ENCODE measurements at regions not wholly inside any gene's neighbourhood (a gene's known extent, or its start where the extent isn't known, plus 50 kb on each side); places are given as distances from the start of the nearest gene placed in this dataset.

- TF ChIP-seq ZFX (IDR thresholded peaks at IDR 0.05; ENCODE audit: borderline replicate concordance) (no peak), CTCF (IDR thresholded peaks at IDR 0.05) (no peak)
- no peak overlapping the region for H3K27ac ChIP-seq
Observed at GRCh38 chr10:21053953-21054690, 157.0 kb upstream of the NEBL start.

- H3K27ac ChIP-seq: no peak overlapping the region
- TF ChIP-seq ZFX (IDR thresholded peaks at IDR 0.05; ENCODE audit: borderline replicate concordance) (no peak), CTCF (IDR thresholded peaks at IDR 0.05) (no peak)
Observed at GRCh38 chr10:21052709-21053104, 155.6 kb upstream of the NEBL start.

GRCh38 chr10:21052072-21052708 is 155.1 kb upstream of the NEBL start:
- TF ChIP-seq CTCF (IDR thresholded peaks at IDR 0.05): no peak
- TF ChIP-seq ZFX (IDR thresholded peaks at IDR 0.05; ENCODE audit: borderline replicate concordance): no peak
- no peak overlapping the region for H3K27ac ChIP-seq

- H3K27ac ChIP-seq: no peak overlapping the region
- TF ChIP-seq ZFX (IDR thresholded peaks at IDR 0.05; ENCODE audit: borderline replicate concordance) (no peak), CTCF (IDR thresholded peaks at IDR 0.05) (no peak)
Observed at GRCh38 chr10:21049482-21049881, 152.4 kb upstream of the NEBL start.

DNA sequence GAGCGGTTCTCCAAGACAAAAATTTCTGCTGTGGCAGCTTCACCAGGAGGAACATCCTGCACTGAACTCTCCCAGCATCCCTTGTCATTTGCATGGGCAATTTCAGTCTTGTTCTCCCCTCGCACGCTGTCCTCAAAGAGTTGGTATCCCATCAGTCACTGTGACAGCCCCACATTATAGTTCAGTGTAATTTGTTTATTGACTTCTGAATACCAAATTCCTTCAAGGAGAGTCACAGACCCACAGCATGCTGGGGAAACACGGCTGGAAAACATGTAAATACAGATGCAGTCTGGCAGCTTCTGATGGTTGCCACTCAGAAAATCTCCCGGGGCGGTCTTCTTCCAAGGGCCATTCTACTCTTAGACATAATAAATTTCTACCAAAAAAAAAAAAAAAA is 151.0 kb upstream of the NEBL start:
- TF ChIP-seq CTCF (IDR thresholded peaks at IDR 0.05): no peak
- no peak for TF ChIP-seq ZFX (IDR thresholded peaks at IDR 0.05; ENCODE audit: borderline replicate concordance)
- no peak overlapping the region for H3K27ac ChIP-seq

GRCh38 chr10:21047511-21047910 is 150.4 kb upstream of the NEBL start:
- TF ChIP-seq ZFX (IDR thresholded peaks at IDR 0.05; ENCODE audit: borderline replicate concordance) (no peak), CTCF (IDR thresholded peaks at IDR 0.05) (no peak)
- H3K27ac ChIP-seq: no peak overlapping the region

GRCh38 chr10:21047096-21047495 is 150.0 kb upstream of the NEBL start:
- no peak overlapping the region for H3K27ac ChIP-seq
- TF ChIP-seq CTCF (IDR thresholded peaks at IDR 0.05): no peak
- no peak for TF ChIP-seq ZFX (IDR thresholded peaks at IDR 0.05; ENCODE audit: borderline replicate concordance)
